A549 (cell line): ENCODE measurements at regions not wholly inside any gene's neighbourhood (a gene's known extent, or its start where the extent isn't known, plus 50 kb on each side); places are given as distances from the start of the nearest gene placed in this dataset.
A peak's percentile ranks its signal among the peaks of the same experiment; 100 is the strongest.

Experiments used
- ATAC-seq, 2 experiments: fragments of 200-7000 bp in 1 of 2; fragments of >200 bp in 1 of 2; cut with Nextera tagmentation in 1 of 2; cut with Tn5 transposase in 1 of 2; 3 replicates each; pipeline versions ENCODE4 v1.8.0 to v1.9.1; 2018 to 2020; ENCODE audit warnings: mild to moderate bottlenecking in 1 of 2, moderate library complexity in 1 of 2
- CTCF ChIA-PET: fragments of 300-600 bp; sonication (Branson Sonifier 250); formaldehyde crosslinking; extraction: SDS; loops from one replicate; lab custom pipeline; 2021; ENCODE audit warnings: antibody characterized with exemption, inconsistent platforms; lab: Yijun Ruan, JAX
- POLR2A ChIA-PET: fragments of 350-600 bp; formaldehyde crosslinking; extraction: SDS; loops from one replicate; lab custom pipeline; 2021; ENCODE audit warnings: antibody characterized with exemption, inconsistent platforms; lab: Yijun Ruan, JAX
- DNase-seq, 2 experiments: peaks; one replicate each; pipeline versions ENCODE4 v3.0.0 to v3.0.0-alpha.2; 2011 to 2016; ENCODE audit warnings: low read depth in 1 of 2, low spot score in 1 of 2
- FAIRE-seq: peaks from 2 replicates; lab custom pipeline; 2011; peaks lifted over from hg19 to GRCh38; lab: Jason Lieb, UNC
- H3K27ac ChIP-seq, 2 experiments: fragments of >200 bp; sonication (Bioruptor Twin); formaldehyde crosslinking; 3 replicates each; pipeline ENCODE4 v1.5.1; 2016 to 2017
- H3K4me1 ChIP-seq: fragments of >200 bp; sonication (Bioruptor Twin); formaldehyde crosslinking; 3 replicates; pipeline ENCODE4 v1.6.1; 2016
- H3K4me2 ChIP-seq: fragments of >200 bp; sonication (Bioruptor Twin); formaldehyde crosslinking; 3 replicates; pipeline ENCODE4 v1.6.1; 2016
- H3K4me3 ChIP-seq: fragments of >200 bp; sonication (Bioruptor Twin); formaldehyde crosslinking; 3 replicates; pipeline ENCODE4 v1.5.1; 2016
- H3K9me3 ChIP-seq: fragments of >200 bp; sonication (Bioruptor Twin); formaldehyde crosslinking; 3 replicates; pipeline ENCODE4 v1.6.1; 2016
- BCL3 ChIP-seq: fragments of >200 bp; sonication (Bioruptor Twin); formaldehyde crosslinking; IDR thresholded peaks from 3 replicates; pipeline ENCODE4 v1.6.1; 2016
- BHLHE40 ChIP-seq: IDR thresholded peaks from 2 replicates; pipeline ENCODE4 v1.6.1; 2012; ENCODE audit warnings: low read depth, low read length, inconsistent platforms
- CEBPB ChIP-seq, 2 experiments: fragments of >200 bp in 1 of 2; sonication (Bioruptor Twin) in 1 of 2; formaldehyde crosslinking in 1 of 2; IDR thresholded peaks; 2 replicates each; pipeline ENCODE4 v1.6.1; 2012 to 2016
- CHD4 ChIP-seq: fragments of 200-600 bp; sonication (generic); IDR thresholded peaks from 2 replicates; pipeline ENCODE4 v1.6.1; 2016; ENCODE audit warnings: antibody characterized with exemption, mild to moderate bottlenecking, borderline replicate concordance
- CTCF ChIP-seq: fragments of >200 bp; sonication (Bioruptor Twin); formaldehyde crosslinking; IDR thresholded peaks from 3 replicates; pipeline ENCODE4 v1.5.1; 2016
- E2F6 ChIP-seq: IDR thresholded peaks from 2 replicates; pipeline ENCODE4 v1.6.1; 2012; ENCODE audit warnings: low read depth, borderline replicate concordance
- EHMT2 ChIP-seq: fragments of 200-600 bp; sonication (generic); IDR thresholded peaks from 2 replicates; pipeline ENCODE4 v1.6.1; 2016; ENCODE audit warnings: antibody characterized with exemption, low read depth, mild to moderate bottlenecking, moderate library complexity
- EP300 ChIP-seq, 2 experiments: fragments of >200 bp; sonication (Bioruptor Twin); formaldehyde crosslinking; IDR thresholded peaks; 2 replicates in 1 of 2; 3 replicates in 1 of 2; pipeline ENCODE4 v1.6.1; 2016 to 2017
- ESRRA ChIP-seq: fragments of 150-350 bp; IDR thresholded peaks from 2 replicates; pipeline ENCODE4 v1.6.1; 2014; ENCODE audit warnings: mild to moderate bottlenecking, low read length, borderline replicate concordance
- FOSL2 ChIP-seq, 2 experiments: fragments of 450-650 bp in 1 of 2; fragments of >200 bp in 1 of 2; sonication (Bioruptor Twin) in 1 of 2; formaldehyde crosslinking; IDR thresholded peaks; 2 replicates each; pipeline versions ENCODE4 v1.5.0 to v1.6.1; 2016 to 2020; ENCODE audit warnings: mild to moderate bottlenecking in 1 of 2, moderate library complexity in 1 of 2
- HMGXB4 ChIP-seq: fragments of 250-450 bp; sonication (Bioruptor Pico); IDR thresholded peaks from 2 replicates; pipeline ENCODE4 v1.5.0; 2021; ENCODE audit warnings: mild to moderate bottlenecking, moderate library complexity, borderline replicate concordance
- HOXA7 ChIP-seq: fragments of 250-450 bp; sonication (Bioruptor Pico); IDR thresholded peaks from 2 replicates; pipeline ENCODE4 v1.5.0; 2020; ENCODE audit warnings: mild to moderate bottlenecking, moderate library complexity
- JUNB ChIP-seq: fragments of >200 bp; sonication (Bioruptor Twin); formaldehyde crosslinking; IDR thresholded peaks from 2 replicates; pipeline ENCODE4 v1.6.1; 2016
- MAFK ChIP-seq: fragments of 450-650 bp; IDR thresholded peaks from 2 replicates; pipeline ENCODE4 v1.6.1; 2014; ENCODE audit not compliant: partially characterized antibody
- NR3C1 ChIP-seq: fragments of >200 bp; sonication (Bioruptor Twin); formaldehyde crosslinking; IDR thresholded peaks from 3 replicates; pipeline ENCODE4 v1.6.1; 2017
- POLR2AphosphoS2 ChIP-seq: conservative IDR thresholded peaks from 2 replicates; pipeline ENCODE4 v1.6.1; 2012; ENCODE audit warnings: low read length, improper control_type of control experiment, inconsistent platforms
- RAD21 ChIP-seq, 2 experiments: fragments of >200 bp in 1 of 2; sonication (Bioruptor Twin) in 1 of 2; formaldehyde crosslinking in 1 of 2; IDR thresholded peaks in 1 of 2; conservative IDR thresholded peaks in 1 of 2; 2 replicates in 1 of 2; 3 replicates in 1 of 2; pipeline ENCODE4 v1.6.1; 2012 to 2018; ENCODE audit warnings: inconsistent platforms in 1 of 2
- RFX5 ChIP-seq: fragments of 450-650 bp; IDR thresholded peaks from 2 replicates; pipeline ENCODE4 v1.7.1; 2014; ENCODE audit warnings: antibody characterized with exemption, mild to moderate bottlenecking, moderate library complexity
- SREBF2 ChIP-seq: fragments of 450-650 bp; IDR thresholded peaks from 2 replicates; pipeline ENCODE4 v1.6.1; 2014; ENCODE audit warnings: mild to moderate bottlenecking, moderate library complexity
- TFCP2L1 ChIP-seq: fragments of 250-450 bp; sonication (Bioruptor Pico); IDR thresholded peaks from 2 replicates; pipeline ENCODE4 v1.5.0; 2021; ENCODE audit warnings: mild to moderate bottlenecking
- TP53 ChIP-seq: fragments of 250-450 bp; sonication (Bioruptor Pico); IDR thresholded peaks from 2 replicates; pipeline ENCODE4 v1.5.0; 2021; ENCODE audit warnings: mild to moderate bottlenecking, moderate library complexity
- ZC3H11A ChIP-seq: fragments of 450-650 bp; IDR thresholded peaks from 2 replicates; pipeline ENCODE4 v1.6.1; 2014; ENCODE audit warnings: antibody characterized with exemption, mild to moderate bottlenecking
- ZSCAN20 ChIP-seq: fragments of 250-450 bp; sonication (Bioruptor Pico); IDR thresholded peaks from 2 replicates; pipeline ENCODE4 v1.8.0; 2022; ENCODE audit warnings: mild to moderate bottlenecking, moderate library complexity
- WGBS: methylation state at CpG from one replicate; pipeline ENCODE4 v1.1.6; 2017; ENCODE audit errors: missing lambda C conversion rate; 5-methylcytosine and 5-hydroxymethylcytosine counted together

GRCh38 chr3:193846569-193846968 is 253.6 kb downstream of the OPA1 start:
- ChIA-PET POLR2A (no interaction called here), CTCF (interaction anchor here (0.9 to 1.2 kb wide), 2 partner anchors 66 to 242 kb away, joined by 3 to 4 read pairs; no protein-coding TSS in a partner anchor)
- Histone ChIP-seq H3K4me1 (peaks cover 15% of the 10 kb centered on the region), H3K9me3 (no peaks in the 10 kb centered on the region), H3K4me3 (no peak overlapping the region), H3K27ac (no peak overlapping the region), H3K4me2 (no peak overlapping the region)
- TF ChIP-seq FOSL2 (IDR thresholded peaks at IDR 0.05) (no peak), FOSL2 (CRISPR knock-in tag; IDR thresholded peaks at IDR 0.05) (no peak), CTCF (no peak), E2F6 (no peak)
- no peak for FAIRE-seq
- 88% methylated on average over 2 of the region's 2 CpGs for WGBS
- no peak for DNase-seq
- no peak for ATAC-seq

DNA sequence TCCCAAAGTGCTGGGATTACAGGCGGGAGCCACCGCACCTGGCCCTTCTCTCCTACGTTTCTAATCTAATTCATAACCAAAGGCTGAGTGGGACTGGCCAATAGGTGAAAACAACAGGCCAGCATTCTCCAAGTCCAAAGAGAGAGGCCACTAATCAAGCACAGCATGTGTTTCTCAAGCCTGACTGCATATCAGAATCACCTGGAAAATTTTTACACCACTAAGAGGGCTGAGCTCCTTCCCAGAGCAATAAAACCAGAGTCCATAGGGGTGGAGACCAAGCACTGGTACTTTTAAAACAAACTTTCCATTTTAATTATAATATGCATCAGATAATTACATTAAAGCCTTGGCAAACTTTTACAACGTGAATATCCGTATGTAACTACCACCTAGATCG is 254.4 kb downstream of the OPA1 start:
- FAIRE-seq (no peak), DNase-seq (no peak), ATAC-seq (no peak)
- ChIA-PET POLR2A (no interaction called here), CTCF (no interaction called here)
- H3K4me2 ChIP-seq = no peak overlapping the region
- H3K4me3 ChIP-seq = no peak overlapping the region
- 97% methylated on average over 6 of the region's 6 CpGs for WGBS
- no peaks in the 10 kb centered on the region for H3K9me3 ChIP-seq
- H3K4me1 ChIP-seq = peaks cover 15% of the 10 kb centered on the region
- H3K27ac ChIP-seq = no peak overlapping the region
- TF ChIP-seq NR3C1 = no peak
- no peak for TF ChIP-seq EHMT2
- no peak for TF ChIP-seq ZSCAN20 (CRISPR knock-in tag)
- no peak for TF ChIP-seq RFX5
- no peak for TF ChIP-seq HOXA7 (CRISPR knock-in tag)
- no peak for TF ChIP-seq ZC3H11A
- TF ChIP-seq POLR2AphosphoS2 = no peak
- no peak for TF ChIP-seq RAD21 (conservative IDR thresholded peaks at IDR 0.05 in 1 of 2, IDR thresholded peaks at IDR 0.05 in 1 of 2)
- TF ChIP-seq BHLHE40 = no peak
- no peak for TF ChIP-seq HMGXB4 (CRISPR knock-in tag)
- no peak for TF ChIP-seq EP300 (IDR thresholded peaks at IDR 0.05)
- TF ChIP-seq, all 56 proteins: peak for 0

DNA sequence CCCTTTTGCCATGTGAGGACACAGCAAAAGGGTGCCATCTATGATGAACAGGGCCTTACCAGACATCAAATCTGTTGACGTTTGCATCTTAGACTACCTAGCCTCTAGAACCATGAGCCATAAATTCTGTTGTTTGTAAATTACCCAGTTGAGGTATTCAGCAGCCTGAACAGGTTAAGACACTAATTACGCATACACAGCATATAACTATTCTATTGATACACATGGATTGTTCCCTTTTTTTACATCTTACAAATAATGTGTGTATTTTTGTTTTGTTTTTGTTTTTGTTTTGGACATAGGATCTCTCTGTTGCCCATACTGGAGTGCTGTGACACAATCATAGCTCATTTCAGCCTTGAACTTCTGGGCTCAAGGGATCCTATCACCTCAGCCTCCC is 255.5 kb downstream of the OPA1 start:
- no peak for FAIRE-seq

GRCh38 chr3:193850084-193850619 is 257.1 kb downstream of the OPA1 start:
- POLR2A ChIA-PET = no interaction called here
- FAIRE-seq = no peak
- TF ChIP-seq CHD4 (no peak), SREBF2 (no peak), JUNB (no peak), TP53 (CRISPR knock-in tag) (no peak), BCL3 (no peak), NR3C1 (no peak), ESRRA (no peak), TFCP2L1 (CRISPR knock-in tag) (no peak), CEBPB (IDR thresholded peaks at IDR 0.05) (no peak)
- TF ChIP-seq, all 56 proteins: peak for 0
- H3K9me3 ChIP-seq = no peaks in the 10 kb centered on the region
- no peak overlapping the region for H3K4me2 ChIP-seq
- H3K27ac ChIP-seq = no peak overlapping the region
- 85% methylated on average over 5 of the region's 5 CpGs for WGBS
- ATAC-seq (no peak), DNase-seq (no peak)
- H3K4me3 ChIP-seq = no peak overlapping the region
- CTCF ChIA-PET = no interaction called here
- no peaks in the 10 kb centered on the region for H3K4me1 ChIP-seq

More for the DNA sequence above, 255.5 kb downstream of the OPA1 start:
- DNase-seq = no peak
- WGBS = 84% methylated on average over 2 of the region's 2 CpGs
- H3K4me3 ChIP-seq = no peak overlapping the region
- ChIA-PET POLR2A (no interaction called here), CTCF (no interaction called here)
- no peak for ATAC-seq
- H3K27ac ChIP-seq = no peak overlapping the region
- TF ChIP-seq MAFK (peak; percentile 3), EHMT2 (no peak)
- H3K4me1 ChIP-seq = peaks cover 12% of the 10 kb centered on the region
- no peaks in the 10 kb centered on the region for H3K9me3 ChIP-seq
- H3K4me2 ChIP-seq = no peak overlapping the region
